HEK293T (cell line): ENCODE measurements at regions not wholly inside any gene's neighbourhood (a gene's known extent, or its start where the extent isn't known, plus 50 kb on each side); places are given as distances from the start of the nearest gene placed in this dataset.

Source experiments
- CTCF ChIA-PET: fragments of 350-600 bp; formaldehyde crosslinking; extraction: SDS; loops from one replicate; lab custom pipeline; 2021; ENCODE audit warnings: antibody characterized with exemption, inconsistent platforms; lab: Yijun Ruan, JAX
- POLR2A ChIA-PET: fragments of 350-600 bp; formaldehyde crosslinking; extraction: SDS; loops from one replicate; lab custom pipeline; 2020; ENCODE audit warnings: antibody characterized with exemption, inconsistent platforms; lab: Yijun Ruan, JAX
- DNase-seq: peaks from one replicate; pipeline ENCODE4 v3.0.0; 2012; ENCODE audit warnings: mixed read lengths; ENCODE audit errors: extremely low spot score
- ARNT ChIP-seq: fragments of 450-650 bp; IDR thresholded peaks from 2 replicates; pipeline ENCODE4 v1.6.1; 2017; ENCODE audit warnings: mild to moderate bottlenecking
- BHLHE40 ChIP-seq: fragments of 450-650 bp; IDR thresholded peaks from 2 replicates; pipeline ENCODE4 v1.6.1; 2016; ENCODE audit warnings: mild to moderate bottlenecking, moderate library complexity, borderline replicate concordance
- CTBP1 ChIP-seq: fragments of 450-650 bp; IDR thresholded peaks from 2 replicates; pipeline ENCODE4 v1.6.1; 2016; ENCODE audit warnings: borderline replicate concordance
- ELF4 ChIP-seq: fragments of 450-650 bp; IDR thresholded peaks from 2 replicates; pipeline ENCODE4 v1.6.1; 2017; ENCODE audit warnings: antibody characterized with exemption
- FOXA1 ChIP-seq: fragments of 450-650 bp; IDR thresholded peaks from 2 replicates; pipeline ENCODE4 v1.6.1; 2016; ENCODE audit warnings: mild to moderate bottlenecking
- FOXK2 ChIP-seq: fragments of 450-650 bp; IDR thresholded peaks from 2 replicates; pipeline ENCODE4 v1.6.1; 2016; ENCODE audit warnings: mild to moderate bottlenecking
- FOXM1 ChIP-seq: fragments of 450-650 bp; IDR thresholded peaks from 2 replicates; pipeline ENCODE4 v1.6.1; 2017; ENCODE audit warnings: mild to moderate bottlenecking, borderline replicate concordance
- HDGF ChIP-seq: fragments of 450-650 bp; IDR thresholded peaks from 2 replicates; pipeline ENCODE4 v1.6.1; 2017; ENCODE audit warnings: antibody characterized with exemption, borderline replicate concordance
- L3MBTL2 ChIP-seq: fragments of 450-650 bp; conservative IDR thresholded peaks from 2 replicates; pipeline ENCODE4 v1.6.1; 2016; ENCODE audit warnings: mild to moderate bottlenecking
- LEF1 ChIP-seq: fragments of 450-650 bp; IDR thresholded peaks from 2 replicates; pipeline ENCODE4 v1.6.1; 2017; ENCODE audit warnings: mild to moderate bottlenecking, borderline replicate concordance
- NFRKB ChIP-seq: fragments of 450-650 bp; IDR thresholded peaks from 2 replicates; pipeline ENCODE4 v1.6.1; 2016; ENCODE audit warnings: mild to moderate bottlenecking, moderate library complexity
- PKNOX1 ChIP-seq: fragments of 450-650 bp; IDR thresholded peaks from 2 replicates; pipeline ENCODE4 v1.6.1; 2016
- SP1 ChIP-seq: fragments of 450-650 bp; IDR thresholded peaks from 2 replicates; pipeline ENCODE4 v1.6.1; 2017
- SUZ12 ChIP-seq: fragments of 450-650 bp; IDR thresholded peaks from 2 replicates; pipeline ENCODE4 v1.6.1; 2016; ENCODE audit warnings: mild to moderate bottlenecking
- TARDBP ChIP-seq: fragments of 450-650 bp; IDR thresholded peaks from 2 replicates; pipeline ENCODE4 v1.6.1; 2016
- ZNF384 ChIP-seq: fragments of 450-650 bp; IDR thresholded peaks from 2 replicates; pipeline ENCODE4 v1.6.1; 2016

GRCh38 chr4:143127621-143128020 is 57.1 kb upstream of the USP38 start:
- TF ChIP-seq ARNT (no peak), FOXM1 (no peak), ZNF384 (no peak), LEF1 (no peak), SUZ12 (no peak), PKNOX1 (no peak), FOXA1 (no peak), HDGF (no peak), FOXK2 (no peak), L3MBTL2 (no peak), ELF4 (no peak)
- ChIA-PET CTCF (no interaction called here), POLR2A (no interaction called here)
- DNase-seq = no peak

- no peak for DNase-seq
- no peak for TF ChIP-seq CTBP1
- TF ChIP-seq FOXA1 = no peak
- TF ChIP-seq BHLHE40 = no peak
- TF ChIP-seq FOXM1 = no peak
- no peak for TF ChIP-seq SUZ12
- no peak for TF ChIP-seq ZNF384
- no peak for TF ChIP-seq LEF1
- no peak for TF ChIP-seq TARDBP
- TF ChIP-seq HDGF = no peak
- no peak for TF ChIP-seq NFRKB
- no peak for TF ChIP-seq SP1
- TF ChIP-seq L3MBTL2 = no peak
- TF ChIP-seq ELF4 = no peak
- TF ChIP-seq PKNOX1 = no peak
- no peak for TF ChIP-seq FOXK2
- no peak for TF ChIP-seq ARNT
- ChIA-PET CTCF (interaction anchor here (0.6 kb wide), 1 partner anchor 102 kb away, joined by 3 read pairs; no protein-coding TSS in a partner anchor), POLR2A (no interaction called here)
Measured at GRCh38 chr4:143133977-143134376, 50.7 kb upstream of the USP38 start.
